Stomach (tissue), 4 donors: ENCODE measurements at regions not wholly inside any gene's neighbourhood (a gene's known extent, or its start where the extent isn't known, plus 50 kb on each side); places are given as distances from the start of the nearest gene placed in this dataset.

Experiments used
- POLR2A ChIP-seq, 4 donors: fragments of 450-650 bp; IDR thresholded peaks; one replicate each; pipeline ENCODE4 v1.6.1; 2016; ENCODE audit warnings: antibody characterized with exemption in 4 of 4, control low read depth in 2 of 4, mild to moderate bottlenecking in 1 of 4, moderate library complexity in 1 of 4
- TF ChIP-seq, protein P1 (sequence below), 7 experiments: fragments of 450-650 bp in 4 of 7; fragments of 200-600 bp in 3 of 7; sonication (generic) in 3 of 7; IDR thresholded peaks; one replicate each; pipeline ENCODE4 v1.5.1; 2016 to 2019; ENCODE audit warnings: antibody characterized with exemption in 7 of 7, control low read depth in 2 of 7, mild to moderate bottlenecking in 1 of 7

DNA sequence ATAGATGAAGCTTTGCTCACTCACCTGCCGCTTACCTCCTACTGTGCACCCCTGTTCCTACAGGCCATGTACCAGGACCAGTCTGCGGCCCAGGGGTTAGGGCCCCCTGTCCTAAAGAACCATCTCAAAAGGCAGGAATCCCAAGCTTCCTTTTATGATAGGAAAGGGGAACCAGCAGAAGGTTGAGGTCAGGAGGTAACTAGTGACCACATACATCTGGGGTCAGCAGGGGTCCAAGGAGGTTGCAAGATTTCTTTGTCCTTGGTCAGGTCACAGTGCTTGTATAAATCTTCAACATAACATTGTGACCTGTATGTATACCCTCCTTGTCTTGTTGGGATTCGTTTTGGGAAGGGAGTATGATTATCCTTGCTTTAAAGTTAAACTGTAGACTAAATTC is 73.8 kb downstream of the OAT start:
- no peak for TF ChIP-seq POLR2A (IDR thresholded peaks at IDR 0.05)
- TF ChIP-seq, protein P1, sequence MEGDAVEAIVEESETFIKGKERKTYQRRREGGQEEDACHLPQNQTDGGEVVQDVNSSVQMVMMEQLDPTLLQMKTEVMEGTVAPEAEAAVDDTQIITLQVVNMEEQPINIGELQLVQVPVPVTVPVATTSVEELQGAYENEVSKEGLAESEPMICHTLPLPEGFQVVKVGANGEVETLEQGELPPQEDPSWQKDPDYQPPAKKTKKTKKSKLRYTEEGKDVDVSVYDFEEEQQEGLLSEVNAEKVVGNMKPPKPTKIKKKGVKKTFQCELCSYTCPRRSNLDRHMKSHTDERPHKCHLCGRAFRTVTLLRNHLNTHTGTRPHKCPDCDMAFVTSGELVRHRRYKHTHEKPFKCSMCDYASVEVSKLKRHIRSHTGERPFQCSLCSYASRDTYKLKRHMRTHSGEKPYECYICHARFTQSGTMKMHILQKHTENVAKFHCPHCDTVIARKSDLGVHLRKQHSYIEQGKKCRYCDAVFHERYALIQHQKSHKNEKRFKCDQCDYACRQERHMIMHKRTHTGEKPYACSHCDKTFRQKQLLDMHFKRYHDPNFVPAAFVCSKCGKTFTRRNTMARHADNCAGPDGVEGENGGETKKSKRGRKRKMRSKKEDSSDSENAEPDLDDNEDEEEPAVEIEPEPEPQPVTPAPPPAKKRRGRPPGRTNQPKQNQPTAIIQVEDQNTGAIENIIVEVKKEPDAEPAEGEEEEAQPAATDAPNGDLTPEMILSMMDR (IDR thresholded peaks at IDR 0.05) = no peak
